HEK293 (cell line): ENCODE measurements at regions not wholly inside any gene's neighbourhood (a gene's known extent, or its start where the extent isn't known, plus 50 kb on each side); places are given as distances from the start of the nearest gene placed in this dataset.

Experiments
- HOXA7 ChIP-seq: sonication (generic); formaldehyde crosslinking; IDR thresholded peaks from 2 replicates; pipeline ENCODE4 v1.8.1; 2022; ENCODE audit warnings: missing genetic modification reagents, borderline replicate concordance
- RBAK ChIP-seq: fragments of 450-650 bp; formaldehyde crosslinking; IDR thresholded peaks from 2 replicates; pipeline ENCODE4 v1.5.1; 2016; ENCODE audit warnings: missing biosample characterization, missing genetic modification characterization
- ZFP69B ChIP-seq: fragments of 450-650 bp; formaldehyde crosslinking; IDR thresholded peaks from 2 replicates; pipeline ENCODE4 v1.5.1; 2016; ENCODE audit warnings: missing biosample characterization, missing genetic modification characterization
- ZNF302 ChIP-seq: fragments of 450-650 bp; formaldehyde crosslinking; IDR thresholded peaks from 2 replicates; pipeline ENCODE4 v1.5.1; 2016; ENCODE audit warnings: missing biosample characterization, missing genetic modification characterization, low read depth
- ZNF416 ChIP-seq: fragments of 450-650 bp; formaldehyde crosslinking; IDR thresholded peaks from 2 replicates; pipeline ENCODE4 v1.5.1; 2016; ENCODE audit warnings: missing biosample characterization, missing genetic modification characterization
- TF ChIP-seq, protein P1 (sequence below): fragments of 450-650 bp; formaldehyde crosslinking; IDR thresholded peaks from 2 replicates; pipeline ENCODE4 v1.5.1; 2016; ENCODE audit warnings: missing biosample characterization, missing genetic modification characterization
- TF ChIP-seq, protein P2 (sequence below): fragments of 450-650 bp; formaldehyde crosslinking; IDR thresholded peaks from 2 replicates; pipeline ENCODE4 v1.5.1; 2016; ENCODE audit warnings: missing biosample characterization, missing genetic modification characterization
- TF ChIP-seq, protein P3 (sequence below): fragments of 450-650 bp; IDR thresholded peaks from 2 replicates; pipeline ENCODE4 v1.5.1; 2018; ENCODE audit warnings: missing biosample characterization, mild to moderate bottlenecking, missing genetic modification characterization

DNA sequence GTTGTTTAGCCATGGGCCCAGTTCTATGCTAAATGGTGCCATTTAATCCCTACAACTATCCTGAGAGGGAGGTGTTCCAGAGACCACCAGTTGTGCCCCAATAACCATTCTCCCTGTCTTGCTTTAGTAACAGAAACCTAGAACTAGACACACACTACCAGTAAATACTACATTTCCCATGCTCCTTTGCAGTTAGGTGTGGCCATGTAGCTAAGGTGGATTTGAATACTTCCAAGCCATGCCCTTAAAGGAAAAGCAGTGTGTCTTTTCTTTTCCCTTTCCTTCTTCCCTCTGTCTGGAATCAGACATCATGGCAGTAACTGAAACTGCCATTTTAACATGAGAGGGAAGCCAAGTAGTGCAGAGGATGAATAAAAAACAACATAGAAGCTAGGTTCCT is 90.9 kb upstream of the TMEM33 start:
- TF ChIP-seq, protein P1, sequence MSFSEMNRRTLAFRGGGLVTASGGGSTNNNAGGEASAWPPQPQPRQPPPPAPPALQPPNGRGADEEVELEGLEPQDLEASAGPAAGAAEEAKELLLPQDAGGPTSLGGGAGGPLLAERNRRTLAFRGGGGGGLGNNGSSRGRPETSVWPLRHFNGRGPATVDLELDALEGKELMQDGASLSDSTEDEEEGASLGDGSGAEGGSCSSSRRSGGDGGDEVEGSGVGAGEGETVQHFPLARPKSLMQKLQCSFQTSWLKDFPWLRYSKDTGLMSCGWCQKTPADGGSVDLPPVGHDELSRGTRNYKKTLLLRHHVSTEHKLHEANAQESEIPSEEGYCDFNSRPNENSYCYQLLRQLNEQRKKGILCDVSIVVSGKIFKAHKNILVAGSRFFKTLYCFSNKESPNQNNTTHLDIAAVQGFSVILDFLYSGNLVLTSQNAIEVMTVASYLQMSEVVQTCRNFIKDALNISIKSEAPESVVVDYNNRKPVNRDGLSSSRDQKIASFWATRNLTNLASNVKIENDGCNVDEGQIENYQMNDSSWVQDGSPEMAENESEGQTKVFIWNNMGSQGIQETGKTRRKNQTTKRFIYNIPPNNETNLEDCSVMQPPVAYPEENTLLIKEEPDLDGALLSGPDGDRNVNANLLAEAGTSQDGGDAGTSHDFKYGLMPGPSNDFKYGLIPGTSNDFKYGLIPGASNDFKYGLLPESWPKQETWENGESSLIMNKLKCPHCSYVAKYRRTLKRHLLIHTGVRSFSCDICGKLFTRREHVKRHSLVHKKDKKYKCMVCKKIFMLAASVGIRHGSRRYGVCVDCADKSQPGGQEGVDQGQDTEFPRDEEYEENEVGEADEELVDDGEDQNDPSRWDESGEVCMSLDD (tag by site-specific recombination), result no peak
- TF ChIP-seq, protein P2, sequence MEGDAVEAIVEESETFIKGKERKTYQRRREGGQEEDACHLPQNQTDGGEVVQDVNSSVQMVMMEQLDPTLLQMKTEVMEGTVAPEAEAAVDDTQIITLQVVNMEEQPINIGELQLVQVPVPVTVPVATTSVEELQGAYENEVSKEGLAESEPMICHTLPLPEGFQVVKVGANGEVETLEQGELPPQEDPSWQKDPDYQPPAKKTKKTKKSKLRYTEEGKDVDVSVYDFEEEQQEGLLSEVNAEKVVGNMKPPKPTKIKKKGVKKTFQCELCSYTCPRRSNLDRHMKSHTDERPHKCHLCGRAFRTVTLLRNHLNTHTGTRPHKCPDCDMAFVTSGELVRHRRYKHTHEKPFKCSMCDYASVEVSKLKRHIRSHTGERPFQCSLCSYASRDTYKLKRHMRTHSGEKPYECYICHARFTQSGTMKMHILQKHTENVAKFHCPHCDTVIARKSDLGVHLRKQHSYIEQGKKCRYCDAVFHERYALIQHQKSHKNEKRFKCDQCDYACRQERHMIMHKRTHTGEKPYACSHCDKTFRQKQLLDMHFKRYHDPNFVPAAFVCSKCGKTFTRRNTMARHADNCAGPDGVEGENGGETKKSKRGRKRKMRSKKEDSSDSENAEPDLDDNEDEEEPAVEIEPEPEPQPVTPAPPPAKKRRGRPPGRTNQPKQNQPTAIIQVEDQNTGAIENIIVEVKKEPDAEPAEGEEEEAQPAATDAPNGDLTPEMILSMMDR (tag by site-specific recombination), result no peak
- no peak for TF ChIP-seq RBAK
- no peak for TF ChIP-seq ZNF302 (tag by site-specific recombination)
- TF ChIP-seq, protein P3, sequence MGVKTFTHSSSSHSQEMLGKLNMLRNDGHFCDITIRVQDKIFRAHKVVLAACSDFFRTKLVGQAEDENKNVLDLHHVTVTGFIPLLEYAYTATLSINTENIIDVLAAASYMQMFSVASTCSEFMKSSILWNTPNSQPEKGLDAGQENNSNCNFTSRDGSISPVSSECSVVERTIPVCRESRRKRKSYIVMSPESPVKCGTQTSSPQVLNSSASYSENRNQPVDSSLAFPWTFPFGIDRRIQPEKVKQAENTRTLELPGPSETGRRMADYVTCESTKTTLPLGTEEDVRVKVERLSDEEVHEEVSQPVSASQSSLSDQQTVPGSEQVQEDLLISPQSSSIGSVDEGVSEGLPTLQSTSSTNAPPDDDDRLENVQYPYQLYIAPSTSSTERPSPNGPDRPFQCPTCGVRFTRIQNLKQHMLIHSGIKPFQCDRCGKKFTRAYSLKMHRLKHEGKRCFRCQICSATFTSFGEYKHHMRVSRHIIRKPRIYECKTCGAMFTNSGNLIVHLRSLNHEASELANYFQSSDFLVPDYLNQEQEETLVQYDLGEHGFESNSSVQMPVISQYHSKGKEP (tag by site-specific recombination), result no peak
- TF ChIP-seq ZFP69B (tag by site-specific recombination), result no peak
- TF ChIP-seq HOXA7 (CRISPR knock-in tag), result no peak
- TF ChIP-seq ZNF416 (tag by site-specific recombination), result no peak
